NCI-H1436 treated with DMSO at 0.1 percent for 48 hours (cell line): ENCODE measurements at regions not wholly inside any gene's neighbourhood (a gene's known extent, or its start where the extent isn't known, plus 50 kb on each side); places are given as distances from the start of the nearest gene placed in this dataset.

Source experiments
- DNase-seq: peaks from one replicate; lab custom pipeline; 2025; lab: John Stamatoyannopoulos, UW

GRCh38 chr2:3138621-3139020, 239.0 kb downstream of the EIPR1 start:
- no peak for DNase-seq

DNA sequence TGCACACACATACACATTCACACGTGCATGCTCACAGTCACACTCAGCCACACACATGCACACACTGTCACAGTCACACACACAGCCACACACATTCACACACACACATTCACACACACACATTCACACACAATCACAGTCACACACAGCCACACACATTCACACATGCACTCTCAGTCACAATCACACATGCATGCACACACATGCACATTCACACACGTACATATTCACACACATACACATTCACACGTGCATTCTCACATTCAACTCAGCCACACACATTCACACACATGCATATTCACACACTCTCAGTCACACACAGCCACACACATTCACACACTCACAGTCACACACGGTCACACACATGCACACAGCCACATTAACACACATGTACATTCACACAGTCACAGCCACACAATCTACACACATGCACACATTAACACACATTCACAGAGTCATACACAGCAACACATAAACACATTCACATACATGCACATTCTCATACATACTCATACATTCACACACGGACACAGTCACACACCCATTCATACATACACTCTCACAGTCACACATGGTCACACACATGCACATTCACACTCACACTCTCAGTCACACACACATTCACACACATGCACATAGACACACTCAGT, 239.8 kb downstream of the EIPR1 start:
- DNase-seq = no peak

DNA sequence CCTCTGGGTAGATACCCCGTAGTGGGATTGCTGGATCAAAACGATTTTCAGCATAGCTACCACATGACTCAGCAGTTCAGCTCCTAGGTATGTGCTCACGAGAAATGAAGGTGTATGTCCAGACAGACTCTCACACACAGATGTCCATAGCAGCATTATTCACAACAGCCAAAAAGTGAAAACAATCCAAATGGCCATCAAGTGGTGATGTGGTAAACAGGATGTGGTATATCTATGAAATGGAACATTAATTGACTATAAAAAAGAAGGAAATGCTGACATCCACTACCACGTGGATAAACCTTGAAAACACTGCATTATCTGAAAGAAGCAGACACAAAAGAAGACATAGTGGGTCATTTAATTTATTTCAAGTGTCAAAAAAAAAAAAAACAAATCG, 241.9 kb downstream of the EIPR1 start:
- no peak for DNase-seq

DNA sequence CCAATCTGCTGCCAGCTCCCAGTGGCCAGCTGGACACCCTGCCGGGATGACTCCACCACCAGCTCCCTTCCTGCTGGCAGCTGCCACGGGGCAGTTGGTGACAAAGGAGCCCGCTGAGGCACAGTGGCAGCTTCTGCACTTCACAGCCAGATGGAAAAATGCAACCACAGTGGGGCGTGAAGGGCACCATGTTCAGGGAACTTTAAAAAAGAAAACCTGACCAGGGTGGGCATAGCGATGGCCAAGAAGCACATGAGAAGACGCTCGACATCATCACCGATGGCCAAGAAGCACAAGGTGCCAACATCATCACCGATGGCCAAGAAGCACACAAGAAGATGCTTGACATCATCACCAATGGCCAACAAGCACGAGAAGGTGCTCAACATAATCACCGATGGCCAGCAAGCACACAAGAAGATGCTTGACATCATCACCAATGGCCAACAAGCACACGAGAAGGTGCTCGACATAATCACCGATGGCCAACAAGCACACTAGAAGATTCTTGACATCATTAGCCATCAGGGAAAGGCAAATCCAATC, 243.5 kb downstream of the EIPR1 start:
- DNase-seq = no peak

DNA sequence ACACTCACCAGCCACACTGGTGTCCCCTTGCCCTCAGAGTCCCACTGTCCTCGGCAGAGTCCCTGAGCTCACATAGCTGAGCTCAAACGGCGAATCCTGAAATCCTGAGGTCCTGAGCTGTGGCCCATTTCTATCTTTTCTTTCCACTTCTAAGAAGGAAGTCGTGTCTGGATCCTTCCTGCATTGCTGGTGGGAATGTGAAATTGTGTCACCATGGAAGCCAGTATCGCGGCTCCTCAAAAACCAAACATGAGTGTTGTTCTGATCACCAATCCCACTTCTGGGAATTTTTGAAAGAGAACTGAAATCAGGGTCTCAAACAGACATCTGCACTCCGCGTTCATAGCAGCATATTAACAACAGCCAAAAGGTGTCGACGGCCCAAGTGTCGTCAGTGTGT, 244.7 kb downstream of the EIPR1 start:
- DNase-seq = no peak

GRCh38 chr2:3132466-3132865, 245.2 kb downstream of the EIPR1 start:
- DNase-seq = no peak

- no peak for DNase-seq
Observed at GRCh38 chr2:3131636-3132326, 245.8 kb downstream of the EIPR1 start.

GRCh38 chr2:3130889-3131635, 246.6 kb downstream of the EIPR1 start:
- no peak for DNase-seq

GRCh38 chr2:3130444-3130843, 247.2 kb downstream of the EIPR1 start:
- DNase-seq = no peak

DNA sequence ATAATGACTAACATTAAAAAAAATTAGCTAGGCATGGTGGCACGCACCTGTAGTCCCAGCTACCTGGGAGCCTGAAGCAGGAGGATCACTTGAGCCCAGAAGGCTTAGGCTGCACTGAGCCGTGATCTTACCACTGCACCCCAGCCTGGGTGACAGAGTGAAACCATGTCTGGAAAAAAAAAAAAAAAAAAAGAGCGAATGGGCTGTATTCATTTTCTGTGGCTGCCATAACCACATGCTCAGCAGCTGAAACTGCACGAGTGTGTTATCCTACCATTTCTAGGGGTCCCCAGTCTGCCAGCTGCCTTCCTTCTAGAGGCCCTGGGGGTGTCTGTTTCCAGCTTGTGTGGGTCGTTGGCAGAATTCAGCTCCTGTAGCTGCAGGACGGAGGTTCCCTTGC, 247.8 kb downstream of the EIPR1 start:
- no peak for DNase-seq

DNA sequence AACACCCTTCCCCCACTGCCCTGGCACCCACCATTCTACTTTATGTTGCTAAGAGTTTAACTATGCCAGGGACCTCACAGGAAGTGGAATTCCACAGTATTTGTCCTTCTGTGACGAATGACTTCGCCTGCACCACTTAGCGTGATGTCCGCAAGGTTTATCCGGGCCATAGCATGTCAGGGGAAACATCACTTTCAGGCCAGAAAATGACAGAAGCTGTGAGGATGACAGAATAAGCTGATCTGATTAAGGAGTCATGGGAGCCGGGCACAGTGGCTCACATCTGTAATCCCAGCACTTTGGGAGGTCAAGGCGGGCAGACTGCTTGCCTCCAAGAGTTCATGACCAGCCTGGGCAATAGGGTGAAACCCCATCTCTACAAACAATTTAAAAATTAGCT, 248.8 kb downstream of the EIPR1 start:
- DNase-seq = no peak

DNA sequence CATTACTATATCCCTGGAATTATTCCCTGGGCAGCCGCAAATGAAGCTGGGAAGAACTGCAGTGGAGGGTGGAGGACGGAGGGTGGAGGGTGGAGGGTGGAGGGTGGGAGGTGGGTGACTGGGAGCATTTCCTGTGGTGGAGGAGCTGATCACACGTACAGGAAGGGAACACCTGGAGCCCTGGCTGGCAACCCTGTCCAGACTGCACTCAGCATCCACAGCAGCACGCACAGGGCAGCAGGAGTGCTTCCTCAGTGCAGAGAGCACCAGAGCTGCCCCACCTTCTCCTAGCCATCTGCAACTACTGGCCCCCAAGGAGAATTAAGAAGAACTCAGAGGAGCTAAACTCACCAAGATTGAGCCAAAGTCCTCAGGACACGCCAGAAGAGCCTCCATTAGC, 249.9 kb downstream of the EIPR1 start:
- DNase-seq = no peak

- no peak for DNase-seq
Observed at GRCh38 chr2:3126911-3127621, 250.6 kb downstream of the EIPR1 start.

GRCh38 chr2:3126171-3126910, 251.3 kb downstream of the EIPR1 start:
- DNase-seq = no peak

DNA sequence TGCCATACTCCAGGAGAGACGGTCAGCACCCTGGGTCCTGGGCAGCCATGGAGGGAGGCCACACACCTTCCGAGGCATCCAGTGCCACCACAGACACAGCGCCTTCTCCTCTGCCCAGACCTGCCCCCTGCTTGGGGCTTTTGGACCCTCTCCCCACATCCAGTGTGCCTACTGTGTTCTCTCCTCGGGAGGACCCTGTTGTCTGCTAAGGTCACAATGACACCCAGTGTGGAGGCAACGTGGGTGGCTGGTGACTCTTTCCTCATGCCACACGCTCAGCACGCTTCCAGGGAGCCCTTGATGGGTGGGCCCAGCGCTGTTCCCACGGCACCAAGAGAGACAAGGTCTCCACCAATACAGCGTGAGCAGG, 251.9 kb downstream of the EIPR1 start:
- no peak for DNase-seq

DNA sequence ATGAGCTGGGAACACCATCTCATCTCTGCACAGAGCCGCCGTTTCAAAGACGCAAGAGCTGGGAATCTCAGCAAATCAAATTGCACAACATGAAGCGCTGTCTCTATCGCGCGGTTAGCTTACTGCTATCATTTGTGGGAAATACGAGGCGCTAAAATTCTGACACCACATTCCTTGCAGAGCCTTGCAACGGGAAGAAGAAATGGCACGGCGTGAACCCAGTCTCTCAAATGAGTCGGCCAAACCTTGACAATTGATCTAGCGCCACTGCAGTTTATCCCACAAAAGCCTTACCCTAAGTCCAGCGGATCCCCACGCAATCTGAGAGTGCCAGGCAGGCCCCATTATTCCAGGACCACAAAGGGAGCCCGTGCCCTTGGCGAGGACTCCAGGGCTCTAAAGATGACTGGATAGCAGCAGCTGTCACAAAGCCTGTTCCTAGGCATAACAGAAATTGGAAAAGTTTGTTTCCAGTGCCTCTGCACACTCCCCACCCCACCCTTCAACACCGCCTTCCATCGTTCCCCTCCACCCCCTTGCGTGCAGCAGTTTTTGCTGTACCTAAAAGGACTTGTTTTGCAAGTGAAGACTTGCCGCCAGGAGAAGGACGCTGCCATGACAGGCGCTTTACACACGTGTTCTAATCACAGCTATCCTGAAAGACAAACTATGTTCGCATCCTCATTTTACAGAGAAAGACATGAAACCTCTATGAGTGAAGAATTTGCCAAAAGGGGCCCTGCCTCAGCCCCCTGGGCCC, 252.4 kb downstream of the EIPR1 start:
- no peak for DNase-seq

DNA sequence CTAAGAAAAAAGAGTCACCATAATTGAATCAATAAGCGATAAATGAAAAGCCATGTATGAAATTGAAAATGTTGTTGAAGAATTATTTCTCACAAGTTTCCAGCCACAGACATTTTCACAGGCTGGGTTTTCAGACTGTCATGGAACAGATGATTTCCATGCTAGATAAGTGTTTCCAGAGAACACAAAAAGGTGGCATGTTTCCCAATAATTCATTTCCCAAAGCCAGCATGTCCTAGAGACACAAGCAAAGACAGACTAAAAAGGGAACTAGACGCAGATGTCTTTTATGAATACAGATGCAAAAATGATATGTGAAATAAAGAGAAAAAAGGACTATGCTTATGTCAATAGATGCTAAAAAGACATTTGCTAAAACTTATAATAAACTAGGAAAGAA, 255.1 kb downstream of the EIPR1 start:
- no peak for DNase-seq

GRCh38 chr2:3121601-3122000, 256.0 kb downstream of the EIPR1 start:
- no peak for DNase-seq

DNA sequence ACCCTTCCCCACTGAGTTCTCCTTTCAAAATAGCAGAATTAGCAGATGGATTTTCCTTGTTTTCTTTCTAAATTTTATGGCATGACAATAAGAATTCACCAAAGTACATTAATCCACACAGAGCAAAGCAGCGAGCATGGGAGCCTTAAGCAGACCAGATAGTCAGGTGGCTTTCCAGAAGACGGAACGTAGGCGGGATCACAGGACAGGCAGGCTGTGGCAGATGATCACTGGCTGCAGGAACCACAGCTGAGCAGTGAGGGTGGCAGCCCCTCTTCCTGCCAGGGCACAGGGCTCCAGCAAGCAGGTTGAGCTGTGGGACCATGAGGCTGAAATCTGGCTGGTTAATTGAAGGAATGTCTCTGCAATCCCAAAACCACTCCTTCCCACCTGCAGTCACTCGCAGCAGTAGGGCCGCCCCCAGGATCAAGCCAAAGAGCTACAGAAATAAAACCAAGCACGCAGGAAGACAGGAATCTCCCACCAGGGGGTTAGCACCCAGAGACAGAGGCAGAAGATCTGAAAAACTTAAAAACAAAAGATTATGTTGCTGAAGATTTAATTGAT, 259.9 kb downstream of the EIPR1 start:
- no peak for DNase-seq

DNA sequence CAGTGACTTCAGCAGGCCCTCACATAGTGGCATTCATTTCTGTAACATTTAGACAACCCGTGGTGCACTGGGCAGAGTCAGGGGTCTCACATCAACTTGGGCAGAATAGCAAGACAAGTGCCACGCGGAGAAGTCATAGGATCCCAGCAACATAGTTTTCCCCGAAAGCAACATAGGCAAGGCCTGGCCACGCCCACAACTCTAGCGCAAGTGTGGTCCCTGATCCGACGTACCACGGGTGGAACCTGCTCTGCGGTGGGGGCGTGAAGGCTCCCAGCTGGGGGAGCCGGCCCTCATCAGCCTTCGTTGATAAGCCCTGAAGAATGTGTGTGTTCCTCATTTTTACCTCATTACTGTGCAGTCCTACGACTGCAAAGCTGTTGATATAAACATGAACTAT, 261.2 kb downstream of the EIPR1 start:
- no peak for DNase-seq
